ENCODE measurements at regions not wholly inside any gene's neighbourhood (a gene's known extent, or its start where the extent isn't known, plus 50 kb on each side); places are given as distances from the start of the nearest gene placed in this dataset.

DNA sequence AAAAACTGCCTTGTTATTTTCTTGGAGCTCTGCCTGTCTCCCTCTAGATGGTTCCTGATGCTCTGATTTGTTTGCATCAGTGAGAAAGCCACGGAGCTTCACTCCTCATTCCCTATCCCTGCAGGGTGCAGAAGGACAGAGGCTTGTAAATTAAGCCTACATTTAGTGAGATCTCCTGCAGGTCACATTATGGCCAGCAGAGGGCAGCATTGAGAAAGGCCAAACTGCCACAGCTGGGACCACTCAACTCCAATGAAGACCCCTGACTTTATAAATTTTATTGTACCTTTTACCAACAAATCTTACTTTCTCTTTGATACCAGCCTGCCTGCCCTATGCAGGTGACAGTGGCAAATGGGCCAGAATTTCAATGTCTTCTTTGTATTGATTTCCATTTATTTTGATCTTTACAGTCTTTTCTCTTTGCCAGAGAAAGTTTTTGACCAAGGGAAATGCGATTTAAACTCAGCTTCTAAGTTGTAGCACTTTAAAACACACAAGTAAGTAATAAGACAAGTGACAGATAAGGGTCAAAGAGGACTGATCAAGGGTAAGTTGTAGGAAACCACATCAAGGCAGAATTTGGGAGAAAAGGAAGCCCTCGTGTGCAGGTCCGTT lies 1029.1 kb upstream of the KLHL29 start:
- no peaks in the 10 kb centered on the region for H3K27me3 Mint-ChIP-seq (ENCODE audit: low read depth)
- ChIA-PET POLR2A (no interaction called here), CTCF (interaction anchor here (0.5 to 1.7 kb wide), 15 partner anchors 9 to 1686 kb away, joined by 3 to 8 read pairs (median 3); no protein-coding TSS in a partner anchor)
- ATAC-seq (peak; percentile 91), DNase-seq (ENCODE audit: low spot score) (peak; percentile 86)
- no peaks in the 10 kb centered on the region for H3K36me3 Mint-ChIP-seq
- no peaks in the 10 kb centered on the region for H3K9me3 Mint-ChIP-seq
- peaks cover 30% of the 10 kb centered on the region for H3K4me1 Mint-ChIP-seq
- H3K4me3 Mint-ChIP-seq = no peak overlapping the region
- TF ChIP-seq, protein P1, sequence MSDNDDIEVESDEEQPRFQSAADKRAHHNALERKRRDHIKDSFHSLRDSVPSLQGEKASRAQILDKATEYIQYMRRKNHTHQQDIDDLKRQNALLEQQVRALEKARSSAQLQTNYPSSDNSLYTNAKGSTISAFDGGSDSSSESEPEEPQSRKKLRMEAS (CRISPR knock-in tag; IDR thresholded peaks at IDR 0.05) = no peak
- TF ChIP-seq, protein P2, sequence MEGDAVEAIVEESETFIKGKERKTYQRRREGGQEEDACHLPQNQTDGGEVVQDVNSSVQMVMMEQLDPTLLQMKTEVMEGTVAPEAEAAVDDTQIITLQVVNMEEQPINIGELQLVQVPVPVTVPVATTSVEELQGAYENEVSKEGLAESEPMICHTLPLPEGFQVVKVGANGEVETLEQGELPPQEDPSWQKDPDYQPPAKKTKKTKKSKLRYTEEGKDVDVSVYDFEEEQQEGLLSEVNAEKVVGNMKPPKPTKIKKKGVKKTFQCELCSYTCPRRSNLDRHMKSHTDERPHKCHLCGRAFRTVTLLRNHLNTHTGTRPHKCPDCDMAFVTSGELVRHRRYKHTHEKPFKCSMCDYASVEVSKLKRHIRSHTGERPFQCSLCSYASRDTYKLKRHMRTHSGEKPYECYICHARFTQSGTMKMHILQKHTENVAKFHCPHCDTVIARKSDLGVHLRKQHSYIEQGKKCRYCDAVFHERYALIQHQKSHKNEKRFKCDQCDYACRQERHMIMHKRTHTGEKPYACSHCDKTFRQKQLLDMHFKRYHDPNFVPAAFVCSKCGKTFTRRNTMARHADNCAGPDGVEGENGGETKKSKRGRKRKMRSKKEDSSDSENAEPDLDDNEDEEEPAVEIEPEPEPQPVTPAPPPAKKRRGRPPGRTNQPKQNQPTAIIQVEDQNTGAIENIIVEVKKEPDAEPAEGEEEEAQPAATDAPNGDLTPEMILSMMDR (IDR thresholded peaks at IDR 0.05) = peak; percentile 89
- no peak overlapping the region for H3K27ac Mint-ChIP-seq

DNA sequence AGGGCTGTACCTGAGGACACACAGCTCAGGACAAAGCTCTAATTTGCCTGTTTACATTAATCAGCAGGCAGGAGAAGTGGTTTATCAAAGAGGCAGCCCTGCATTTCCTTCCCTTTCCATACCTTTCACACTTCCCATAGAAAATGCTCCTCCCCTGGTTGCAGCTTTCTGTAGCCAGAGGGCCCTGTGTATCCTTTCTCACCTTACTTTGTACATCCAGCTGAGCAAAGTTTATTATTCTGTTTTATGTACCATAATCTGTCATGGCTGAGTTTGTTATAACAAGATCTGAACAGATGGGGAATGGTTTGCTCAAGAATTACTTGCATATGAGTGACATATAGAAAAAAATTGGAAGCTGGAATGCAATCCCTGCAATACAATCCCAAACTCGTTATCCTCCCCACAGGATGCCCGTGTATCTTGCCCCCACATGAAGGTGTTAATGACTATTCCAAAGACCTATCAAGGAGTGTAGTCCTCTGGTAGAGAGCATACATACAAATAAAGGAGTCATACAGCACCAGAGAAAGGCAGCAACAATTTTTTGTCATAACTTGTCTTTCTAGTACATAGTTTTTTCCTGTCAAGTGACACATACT lies 1025.8 kb upstream of the KLHL29 start:
- peaks cover 35% of the 10 kb centered on the region for H3K4me1 Mint-ChIP-seq
- no peak for DNase-seq (ENCODE audit: low spot score)
- H3K4me3 Mint-ChIP-seq = no peak overlapping the region
- TF ChIP-seq FOXJ3 (CRISPR knock-in tag; IDR thresholded peaks at IDR 0.05; ENCODE audit: borderline replicate concordance) = no peak
- TF ChIP-seq NR1H2 (CRISPR knock-in tag; IDR thresholded peaks at IDR 0.05) = no peak
- TF ChIP-seq, protein P3, sequence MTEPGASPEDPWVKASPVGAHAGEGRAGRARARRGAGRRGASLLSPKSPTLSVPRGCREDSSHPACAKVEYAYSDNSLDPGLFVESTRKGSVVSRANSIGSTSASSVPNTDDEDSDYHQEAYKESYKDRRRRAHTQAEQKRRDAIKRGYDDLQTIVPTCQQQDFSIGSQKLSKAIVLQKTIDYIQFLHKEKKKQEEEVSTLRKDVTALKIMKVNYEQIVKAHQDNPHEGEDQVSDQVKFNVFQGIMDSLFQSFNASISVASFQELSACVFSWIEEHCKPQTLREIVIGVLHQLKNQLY (CRISPR knock-in tag; IDR thresholded peaks at IDR 0.05) = no peak
- TF ChIP-seq, protein P4, sequence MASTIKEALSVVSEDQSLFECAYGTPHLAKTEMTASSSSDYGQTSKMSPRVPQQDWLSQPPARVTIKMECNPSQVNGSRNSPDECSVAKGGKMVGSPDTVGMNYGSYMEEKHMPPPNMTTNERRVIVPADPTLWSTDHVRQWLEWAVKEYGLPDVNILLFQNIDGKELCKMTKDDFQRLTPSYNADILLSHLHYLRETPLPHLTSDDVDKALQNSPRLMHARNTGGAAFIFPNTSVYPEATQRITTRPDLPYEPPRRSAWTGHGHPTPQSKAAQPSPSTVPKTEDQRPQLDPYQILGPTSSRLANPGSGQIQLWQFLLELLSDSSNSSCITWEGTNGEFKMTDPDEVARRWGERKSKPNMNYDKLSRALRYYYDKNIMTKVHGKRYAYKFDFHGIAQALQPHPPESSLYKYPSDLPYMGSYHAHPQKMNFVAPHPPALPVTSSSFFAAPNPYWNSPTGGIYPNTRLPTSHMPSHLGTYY (CRISPR knock-in tag; IDR thresholded peaks at IDR 0.05) = no peak
- TF ChIP-seq, protein P5, sequence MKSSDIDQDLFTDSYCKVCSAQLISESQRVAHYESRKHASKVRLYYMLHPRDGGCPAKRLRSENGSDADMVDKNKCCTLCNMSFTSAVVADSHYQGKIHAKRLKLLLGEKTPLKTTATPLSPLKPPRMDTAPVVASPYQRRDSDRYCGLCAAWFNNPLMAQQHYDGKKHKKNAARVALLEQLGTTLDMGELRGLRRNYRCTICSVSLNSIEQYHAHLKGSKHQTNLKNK (CRISPR knock-in tag; IDR thresholded peaks at IDR 0.05) = no peak
- TF ChIP-seq NFATC4 (CRISPR knock-in tag; IDR thresholded peaks at IDR 0.05) = no peak
- TF ChIP-seq, protein P6, sequence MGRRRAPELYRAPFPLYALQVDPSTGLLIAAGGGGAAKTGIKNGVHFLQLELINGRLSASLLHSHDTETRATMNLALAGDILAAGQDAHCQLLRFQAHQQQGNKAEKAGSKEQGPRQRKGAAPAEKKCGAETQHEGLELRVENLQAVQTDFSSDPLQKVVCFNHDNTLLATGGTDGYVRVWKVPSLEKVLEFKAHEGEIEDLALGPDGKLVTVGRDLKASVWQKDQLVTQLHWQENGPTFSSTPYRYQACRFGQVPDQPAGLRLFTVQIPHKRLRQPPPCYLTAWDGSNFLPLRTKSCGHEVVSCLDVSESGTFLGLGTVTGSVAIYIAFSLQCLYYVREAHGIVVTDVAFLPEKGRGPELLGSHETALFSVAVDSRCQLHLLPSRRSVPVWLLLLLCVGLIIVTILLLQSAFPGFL (CRISPR knock-in tag; IDR thresholded peaks at IDR 0.05; ENCODE audit: borderline replicate concordance) = no peak
- TF ChIP-seq TEAD4 (CRISPR knock-in tag; IDR thresholded peaks at IDR 0.05) = no peak
- TF ChIP-seq, protein P7, sequence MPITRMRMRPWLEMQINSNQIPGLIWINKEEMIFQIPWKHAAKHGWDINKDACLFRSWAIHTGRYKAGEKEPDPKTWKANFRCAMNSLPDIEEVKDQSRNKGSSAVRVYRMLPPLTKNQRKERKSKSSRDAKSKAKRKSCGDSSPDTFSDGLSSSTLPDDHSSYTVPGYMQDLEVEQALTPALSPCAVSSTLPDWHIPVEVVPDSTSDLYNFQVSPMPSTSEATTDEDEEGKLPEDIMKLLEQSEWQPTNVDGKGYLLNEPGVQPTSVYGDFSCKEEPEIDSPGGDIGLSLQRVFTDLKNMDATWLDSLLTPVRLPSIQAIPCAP (CRISPR knock-in tag; IDR thresholded peaks at IDR 0.05) = no peak
- TF ChIP-seq SMAD4 (CRISPR knock-in tag; IDR thresholded peaks at IDR 0.05) = no peak
- no peak for TF ChIP-seq KAT7 (CRISPR knock-in tag; IDR thresholded peaks at IDR 0.05; ENCODE audit: borderline replicate concordance)
- TF ChIP-seq TCF7 (CRISPR knock-in tag; IDR thresholded peaks at IDR 0.05; ENCODE audit: low read depth) = no peak
- TF ChIP-seq CREB1 (CRISPR knock-in tag; IDR thresholded peaks at IDR 0.05) = no peak
- TF ChIP-seq, protein P8, sequence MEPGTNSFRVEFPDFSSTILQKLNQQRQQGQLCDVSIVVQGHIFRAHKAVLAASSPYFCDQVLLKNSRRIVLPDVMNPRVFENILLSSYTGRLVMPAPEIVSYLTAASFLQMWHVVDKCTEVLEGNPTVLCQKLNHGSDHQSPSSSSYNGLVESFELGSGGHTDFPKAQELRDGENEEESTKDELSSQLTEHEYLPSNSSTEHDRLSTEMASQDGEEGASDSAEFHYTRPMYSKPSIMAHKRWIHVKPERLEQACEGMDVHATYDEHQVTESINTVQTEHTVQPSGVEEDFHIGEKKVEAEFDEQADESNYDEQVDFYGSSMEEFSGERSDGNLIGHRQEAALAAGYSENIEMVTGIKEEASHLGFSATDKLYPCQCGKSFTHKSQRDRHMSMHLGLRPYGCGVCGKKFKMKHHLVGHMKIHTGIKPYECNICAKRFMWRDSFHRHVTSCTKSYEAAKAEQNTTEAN (CRISPR knock-in tag; IDR thresholded peaks at IDR 0.05) = no peak
- no peak for TF ChIP-seq GRHL2 (CRISPR knock-in tag; IDR thresholded peaks at IDR 0.05; ENCODE audit: insufficient replicate concordance, severe bottlenecking)
- no peaks in the 10 kb centered on the region for H3K36me3 Mint-ChIP-seq
- CTCF ChIA-PET = interaction anchor here (0.6 to 0.9 kb wide), 2 partner anchors 29 to 200 kb away, joined by 3 read pairs; no protein-coding TSS in a partner anchor
- no peaks in the 10 kb centered on the region for H3K27me3 Mint-ChIP-seq (ENCODE audit: low read depth)
- POLR2A ChIA-PET = no interaction called here
- peak; percentile 60 for ATAC-seq
- H3K9me3 Mint-ChIP-seq = no peaks in the 10 kb centered on the region
- no peak overlapping the region for H3K27ac Mint-ChIP-seq

Measured in WTC11 (cell line).